GM21723 (cell line): ENCODE measurements at regions not wholly inside any gene's neighbourhood (a gene's known extent, or its start where the extent isn't known, plus 50 kb on each side); places are given as distances from the start of the nearest gene placed in this dataset.

Experiments
- ATAC-seq: cut with Tn5 transposase; IDR thresholded peaks from one replicate; pipeline ENCODE4 v1.9.1; 2021; ENCODE audit warnings: mild to moderate bottlenecking, moderate library complexity; ENCODE audit not compliant: unreplicated experiment

- ATAC-seq = no peak
Measured at GRCh38 chr11:81472646-81473045, 1261.0 kb downstream of the FAM181B start.

GRCh38 chr11:81470446-81470845 is 1263.2 kb downstream of the FAM181B start:
- ATAC-seq = no peak

- no peak for ATAC-seq
Measured at GRCh38 chr11:81459766-81460306, 1273.8 kb downstream of the FAM181B start.

- ATAC-seq = no peak
Measured at GRCh38 chr11:81449588-81450156, 1284.0 kb downstream of the FAM181B start.

- no peak for ATAC-seq
Measured at GRCh38 chr11:81444297-81444696, 1289.4 kb downstream of the FAM181B start.

GRCh38 chr11:81432333-81432732 is 1301.3 kb downstream of the FAM181B start:
- no peak for ATAC-seq

GRCh38 chr11:81424822-81425221 is 1308.8 kb downstream of the FAM181B start:
- ATAC-seq = no peak

GRCh38 chr11:81422402-81422801 is 1311.3 kb downstream of the FAM181B start:
- no peak for ATAC-seq

- ATAC-seq = no peak
Measured at GRCh38 chr11:81421251-81421860, 1312.3 kb downstream of the FAM181B start.

GRCh38 chr11:81420668-81421250 is 1312.9 kb downstream of the FAM181B start:
- no peak for ATAC-seq

- no peak for ATAC-seq
Measured at GRCh38 chr11:81397316-81397715, 1336.3 kb downstream of the FAM181B start.

GRCh38 chr11:81394311-81394710 is 1339.4 kb downstream of the FAM181B start:
- ATAC-seq = no peak

GRCh38 chr11:81388326-81388725 is 1345.3 kb downstream of the FAM181B start:
- ATAC-seq = no peak

- ATAC-seq = no peak
Measured at GRCh38 chr11:81380395-81380794, 1353.3 kb downstream of the FAM181B start.

GRCh38 chr11:81377418-81377817 is 1356.2 kb downstream of the FAM181B start:
- ATAC-seq = no peak

GRCh38 chr11:81373986-81374385 is 1359.7 kb downstream of the FAM181B start:
- no peak for ATAC-seq

GRCh38 chr11:81368192-81368591 is 1365.5 kb downstream of the FAM181B start:
- ATAC-seq = no peak

- no peak for ATAC-seq
Measured at GRCh38 chr11:81365496-81365895, 1368.2 kb downstream of the FAM181B start.

- no peak for ATAC-seq
Measured at GRCh38 chr11:81359476-81359875, 1374.2 kb downstream of the FAM181B start.

- no peak for ATAC-seq
Measured at GRCh38 chr11:81345609-81346008, 1388.1 kb downstream of the FAM181B start.

- no peak for ATAC-seq
Measured at GRCh38 chr11:81342966-81343365, 1390.7 kb downstream of the FAM181B start.

- no peak for ATAC-seq
Measured at GRCh38 chr11:81340225-81340624, 1393.4 kb downstream of the FAM181B start.
